ENCODE measurements at regions not wholly inside any gene's neighbourhood (a gene's known extent, or its start where the extent isn't known, plus 50 kb on each side); places are given as distances from the start of the nearest gene placed in this dataset.

GRCh38 chr6:41466437-41466990, 79.7 kb upstream of the FOXP4 start:
- no peak overlapping the region for H3K4me3 ChIP-seq
- no peak overlapping the region for H3K27ac ChIP-seq
- no peak for DNase-seq
- 42 to 46% methylated on average over 2 of the region's 2 CpGs for WGBS, 2 donors
- no peak for FAIRE-seq
- H3K4me1 ChIP-seq: no peaks in the 10 kb centered on the region
- no peaks in the 10 kb centered on the region for H3K36me3 ChIP-seq
- intact Hi-C loops (cut with DNase I): no loop called here
- ATAC-seq: no peak
- no peak for TF ChIP-seq CTCF (IDR thresholded peaks at IDR 0.05)
- H3K27me3 ChIP-seq: no peaks in the 10 kb centered on the region
- no peaks in the 10 kb centered on the region for H3K9me3 ChIP-seq

GRCh38 chr6:41467061-41467460, 79.1 kb upstream of the FOXP4 start:
- WGBS, 2 donors: 74 to 86% methylated on average over 10 of the region's 10 CpGs
- TF ChIP-seq CTCF (IDR thresholded peaks at IDR 0.05): no peak
- intact Hi-C loops (cut with DNase I): no loop called here

GRCh38 chr6:41467627-41468404, 78.4 kb upstream of the FOXP4 start:
- 81 to 82% methylated on average over 16 of the region's 16 CpGs for WGBS, 2 donors
- TF ChIP-seq CTCF (IDR thresholded peaks at IDR 0.05): no peak
- Histone ChIP-seq H3K4me3 (no peak overlapping the region), H3K27ac (no peak overlapping the region), H3K27me3 (no peaks in the 10 kb centered on the region), H3K9me3 (no peaks in the 10 kb centered on the region), H3K4me1 (no peaks in the 10 kb centered on the region), H3K36me3 (no peaks in the 10 kb centered on the region)
- no peak for FAIRE-seq
- intact Hi-C loops (cut with DNase I): no loop called here
- no peak for ATAC-seq
- no peak for DNase-seq

More at GRCh38 chr6:41467061-41467460, 79.1 kb upstream of the FOXP4 start:
- no peaks in the 10 kb centered on the region for H3K36me3 ChIP-seq
- FAIRE-seq (no peak), ATAC-seq (no peak), DNase-seq (no peak)
- H3K4me3 ChIP-seq: no peak overlapping the region
- H3K27me3 ChIP-seq: no peaks in the 10 kb centered on the region
- no peaks in the 10 kb centered on the region for H3K4me1 ChIP-seq
- no peaks in the 10 kb centered on the region for H3K9me3 ChIP-seq
- H3K27ac ChIP-seq: no peak overlapping the region

GRCh38 chr6:41469156-41470028, 76.8 kb upstream of the FOXP4 start:
- Histone ChIP-seq H3K4me3 (peak overlapping the region in 1 of 4 donors; percentile 25), H3K4me1 (no peaks in the 10 kb centered on the region), H3K27me3 (no peaks in the 10 kb centered on the region), H3K9me3 (no peaks in the 10 kb centered on the region), H3K36me3 (no peaks in the 10 kb centered on the region), H3K27ac (no peak overlapping the region)
- ATAC-seq (no peak), FAIRE-seq (no peak), DNase-seq (no peak)
- intact Hi-C loops (cut with DNase I): no loop called here
- no peak for TF ChIP-seq CTCF (IDR thresholded peaks at IDR 0.05)
- WGBS, 2 donors: 66 to 67% methylated on average over 20 of the region's 20 CpGs

Data from pancreas (tissue), 10 donors.